GM13977 (cell line): ENCODE measurements at regions not wholly inside any gene's neighbourhood (a gene's known extent, or its start where the extent isn't known, plus 50 kb on each side); places are given as distances from the start of the nearest gene placed in this dataset.

ENCODE experiments used
- DNase-seq: peaks from one replicate; pipeline ENCODE4 v3.0.0; 2012; ENCODE audit warnings: low spot score
- in situ Hi-C: fragments of 300-500 bp; cut with MboI; formaldehyde crosslinking; loops from one replicate; pipeline ENCODE4 v1.12.0; 2022; ENCODE audit warnings: low sequenced_read_pairs, low pct_unique_long_range_greater_than_20kb, mixed read lengths, inconsistent platforms; ENCODE audit not compliant: unreplicated experiment
- TF ChIP-seq, protein P1 (sequence below): IDR thresholded peaks from 2 replicates; pipeline ENCODE4 v1.5.1; 2012; ENCODE audit warnings: mild to moderate bottlenecking, control low read depth; ENCODE audit not compliant: insufficient read depth; ENCODE audit errors: extremely low read depth, missing control alignments

DNA sequence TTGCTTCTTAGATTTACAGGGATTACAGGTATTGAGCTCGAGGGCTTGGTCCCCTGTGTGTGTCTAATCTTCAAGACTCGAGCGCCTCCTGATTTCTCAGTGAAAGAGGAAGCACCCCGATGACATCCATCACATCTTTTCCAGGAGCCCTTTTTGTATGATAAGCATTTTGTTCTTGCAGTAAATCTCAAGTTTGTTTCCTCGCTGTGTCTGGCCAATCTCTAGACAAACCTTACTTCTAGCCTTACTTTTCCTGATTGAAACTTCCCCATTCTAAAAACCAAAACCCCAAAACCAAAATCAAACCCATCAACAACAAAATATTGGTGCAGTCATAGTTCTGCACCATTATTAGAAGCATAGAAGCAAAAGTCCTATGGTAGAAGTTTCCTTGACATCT is 286.0 kb downstream of the NFKBIZ start:
- no peak for DNase-seq
- in situ Hi-C loops: no loop called here
- TF ChIP-seq, protein P1, sequence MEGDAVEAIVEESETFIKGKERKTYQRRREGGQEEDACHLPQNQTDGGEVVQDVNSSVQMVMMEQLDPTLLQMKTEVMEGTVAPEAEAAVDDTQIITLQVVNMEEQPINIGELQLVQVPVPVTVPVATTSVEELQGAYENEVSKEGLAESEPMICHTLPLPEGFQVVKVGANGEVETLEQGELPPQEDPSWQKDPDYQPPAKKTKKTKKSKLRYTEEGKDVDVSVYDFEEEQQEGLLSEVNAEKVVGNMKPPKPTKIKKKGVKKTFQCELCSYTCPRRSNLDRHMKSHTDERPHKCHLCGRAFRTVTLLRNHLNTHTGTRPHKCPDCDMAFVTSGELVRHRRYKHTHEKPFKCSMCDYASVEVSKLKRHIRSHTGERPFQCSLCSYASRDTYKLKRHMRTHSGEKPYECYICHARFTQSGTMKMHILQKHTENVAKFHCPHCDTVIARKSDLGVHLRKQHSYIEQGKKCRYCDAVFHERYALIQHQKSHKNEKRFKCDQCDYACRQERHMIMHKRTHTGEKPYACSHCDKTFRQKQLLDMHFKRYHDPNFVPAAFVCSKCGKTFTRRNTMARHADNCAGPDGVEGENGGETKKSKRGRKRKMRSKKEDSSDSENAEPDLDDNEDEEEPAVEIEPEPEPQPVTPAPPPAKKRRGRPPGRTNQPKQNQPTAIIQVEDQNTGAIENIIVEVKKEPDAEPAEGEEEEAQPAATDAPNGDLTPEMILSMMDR: no peak

DNA sequence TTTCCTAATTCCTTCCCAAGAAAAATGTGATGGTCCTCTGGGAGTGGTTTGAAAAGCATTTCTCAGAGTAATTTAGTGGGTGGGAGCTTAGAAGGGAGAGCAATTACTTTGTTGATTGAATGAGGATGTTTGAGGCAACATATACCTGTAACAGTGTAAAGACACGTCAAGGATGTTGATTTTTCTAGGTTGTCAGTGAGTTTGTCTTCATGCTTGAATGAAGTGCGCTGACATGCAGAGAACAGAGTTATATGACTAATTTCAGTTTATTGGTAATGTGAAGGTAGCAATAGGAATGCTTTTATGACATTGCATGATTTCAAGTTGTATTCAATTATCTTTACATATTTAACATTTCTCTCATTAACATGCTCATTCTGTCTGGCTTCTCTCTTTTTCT is 286.9 kb downstream of the NFKBIZ start:
- in situ Hi-C loops: no loop called here
- DNase-seq: no peak
- TF ChIP-seq, protein P1: no peak

DNA sequence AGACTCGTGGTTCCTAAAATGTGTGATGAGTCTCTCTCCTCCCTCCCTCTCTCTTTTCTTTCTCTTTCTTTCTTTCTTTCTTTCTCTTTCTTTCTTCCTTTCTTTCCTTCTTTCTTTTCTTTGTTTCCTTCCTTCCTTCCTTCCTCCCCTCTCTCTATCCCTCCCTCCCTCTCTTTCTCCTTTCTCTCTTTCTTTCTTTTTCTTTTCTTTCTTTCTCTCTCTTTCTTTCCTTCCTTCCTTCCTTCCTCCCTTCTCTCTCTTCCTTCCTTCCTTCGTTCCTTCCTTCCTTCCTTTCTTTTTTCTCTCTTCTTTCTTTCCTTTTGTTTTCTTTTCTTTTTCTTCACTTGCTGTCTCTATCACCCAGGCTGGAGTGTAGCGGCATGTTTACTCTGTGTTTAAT is 290.8 kb downstream of the NFKBIZ start:
- TF ChIP-seq, protein P1: no peak
- in situ Hi-C loops: no loop called here
- no peak for DNase-seq

DNA sequence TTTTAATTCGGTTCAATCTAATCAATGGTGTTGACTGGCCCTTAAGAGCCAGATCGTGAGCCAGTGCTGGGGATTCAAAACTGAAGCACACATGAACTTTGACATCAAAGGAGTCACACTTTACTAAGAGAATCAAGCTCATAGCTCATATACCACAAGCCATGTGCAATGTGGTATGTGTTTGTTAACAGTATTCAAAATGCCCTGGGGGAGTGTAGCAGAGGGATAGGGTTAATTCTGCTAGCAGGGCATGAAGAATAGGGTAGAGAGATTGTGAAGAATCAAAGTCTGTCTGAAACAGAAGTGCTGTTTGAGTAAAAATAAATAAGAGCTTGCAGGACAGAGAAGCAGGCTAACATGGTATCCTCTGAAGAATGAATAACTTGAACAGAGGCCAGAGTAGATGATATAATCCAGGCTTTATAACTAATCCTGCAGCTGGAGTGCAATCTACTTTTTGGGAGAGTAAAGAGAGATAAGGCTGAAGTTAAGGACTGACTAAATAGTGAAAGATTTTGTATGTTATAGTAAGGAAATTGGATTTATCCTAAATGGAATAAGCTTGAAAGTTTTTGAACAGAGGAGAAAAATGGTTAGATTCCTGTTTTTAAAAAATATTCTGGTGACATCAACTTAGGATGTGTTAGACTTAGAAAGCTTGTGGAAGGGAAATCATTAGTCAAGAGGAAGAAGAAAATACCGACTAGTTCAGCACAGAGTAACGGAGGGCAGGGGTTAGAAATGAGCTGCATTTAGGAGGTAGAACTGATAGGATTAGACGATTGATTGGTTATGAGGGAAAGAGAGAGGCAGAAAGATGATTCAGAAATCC is 292.0 kb downstream of the NFKBIZ start:
- in situ Hi-C loops: no loop called here
- DNase-seq: no peak
- TF ChIP-seq, protein P1: no peak

DNA sequence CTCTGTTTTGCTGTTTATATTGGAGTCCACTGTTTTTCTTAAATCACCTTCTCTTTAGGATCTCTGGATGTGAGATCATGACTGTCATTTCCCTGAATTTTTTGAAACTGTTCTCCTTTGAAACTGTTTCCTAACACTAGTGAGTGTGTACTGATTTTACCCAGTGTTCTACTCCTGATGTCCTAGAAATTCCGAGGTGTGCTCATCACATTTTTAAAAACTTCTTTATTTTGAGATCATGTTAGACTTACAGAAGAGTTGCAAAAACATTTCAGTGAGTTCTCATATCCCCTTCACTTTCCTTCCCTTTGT is 292.6 kb downstream of the NFKBIZ start:
- in situ Hi-C loops: no loop called here
- no peak for DNase-seq
- TF ChIP-seq, protein P1: no peak

DNA sequence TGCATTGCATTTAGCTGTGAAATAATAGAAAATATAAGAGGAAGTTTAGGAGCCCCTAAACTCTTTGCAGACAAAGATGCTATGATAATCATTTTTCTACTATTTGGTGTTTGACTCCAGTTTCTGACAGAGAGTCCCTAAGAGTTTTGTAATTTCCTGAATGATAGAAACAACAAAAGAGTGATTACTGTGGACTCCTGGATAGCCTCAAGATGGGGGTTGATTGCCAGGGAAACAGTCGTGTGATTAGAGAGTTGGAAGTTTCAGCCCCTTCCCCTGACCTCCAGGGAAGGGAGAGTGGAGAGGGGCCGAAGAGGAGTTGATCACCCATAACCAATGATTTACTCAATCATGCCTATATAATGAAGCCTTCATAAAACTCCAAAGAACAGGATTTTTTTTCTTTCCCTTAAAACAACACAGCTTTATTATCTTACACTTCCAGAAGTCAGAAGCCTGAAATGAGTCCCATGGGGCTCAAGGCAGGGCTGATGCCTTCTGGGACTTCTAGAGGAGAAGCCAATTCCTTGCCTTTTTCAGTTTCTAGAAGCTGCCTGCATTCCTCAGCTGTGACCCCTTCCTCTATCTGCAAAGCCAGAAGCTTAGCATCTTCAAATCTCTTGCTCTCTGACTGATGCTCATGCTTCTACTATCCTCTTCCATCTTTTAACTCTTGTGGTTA is 292.3 kb upstream of the ZPLD1 start:
- in situ Hi-C loops: no loop called here
- no peak for DNase-seq
- TF ChIP-seq, protein P1: no peak
